Progenitor cell of endocrine pancreas (in vitro differentiated cells): ENCODE measurements at regions not wholly inside any gene's neighbourhood (a gene's known extent, or its start where the extent isn't known, plus 50 kb on each side); places are given as distances from the start of the nearest gene placed in this dataset.
A peak's percentile ranks its signal among the peaks of the same experiment; 100 is the strongest.

Experiments used
- DNase-seq: peaks from one replicate; pipeline ENCODE4 v3.0.0; 2021; ENCODE audit warnings: low spot score; ENCODE audit not compliant: unreplicated experiment
- H3K27ac Mint-ChIP-seq: 2 replicates; pipeline ENCODE4 v1.8.0; 2021; ENCODE audit warnings: mild to moderate bottlenecking, moderate library complexity, mixed read lengths
- H3K27me3 Mint-ChIP-seq: 2 replicates; pipeline ENCODE4 v1.8.0; 2021; ENCODE audit warnings: mixed read lengths
- H3K36me3 Mint-ChIP-seq: 2 replicates; pipeline ENCODE4 v1.8.0; 2022; ENCODE audit warnings: mixed read lengths; ENCODE audit not compliant: insufficient read depth
- H3K4me1 Mint-ChIP-seq: 2 replicates; pipeline ENCODE4 v1.8.0; 2021; ENCODE audit warnings: low read depth, mixed read lengths
- H3K4me3 Mint-ChIP-seq: 2 replicates; pipeline ENCODE4 v1.8.0; 2021; ENCODE audit warnings: low read depth, mild to moderate bottlenecking, moderate library complexity, mixed read lengths
- H3K9me3 Mint-ChIP-seq: 2 replicates; pipeline ENCODE4 v1.8.0; 2021; ENCODE audit warnings: low read depth, mixed read lengths
- TF ChIP-seq, protein P1 (sequence below): fragments of 200-600 bp; sonication (generic); IDR thresholded peaks from one replicate; pipeline ENCODE4 v1.5.0; 2021; ENCODE audit warnings: antibody characterized with exemption, mild to moderate bottlenecking; ENCODE audit not compliant: unreplicated experiment

DNA sequence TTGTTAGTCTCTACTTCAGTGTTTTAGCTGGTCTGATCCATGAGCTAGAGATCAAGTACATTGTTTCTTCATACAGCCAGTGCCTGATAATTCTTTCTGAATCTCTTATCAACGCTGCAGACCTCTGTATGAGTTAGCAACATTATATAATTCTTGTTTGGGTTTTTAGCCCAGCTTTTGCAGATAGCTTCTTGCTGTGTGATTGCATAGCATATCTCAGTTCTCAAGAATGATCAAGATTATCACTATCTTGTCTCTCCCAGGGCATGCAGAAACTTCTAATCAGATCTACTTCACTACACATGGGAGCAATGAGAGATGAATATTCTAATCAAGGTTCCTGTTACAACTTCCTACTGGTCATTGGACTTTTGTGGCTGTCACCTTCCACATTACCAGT lies 158.3 kb downstream of the FAM174A start:
- Mint-ChIP-seq H3K27ac (no peak overlapping the region), H3K9me3 (no peaks in the 10 kb centered on the region), H3K4me1 (peaks cover 6% of the 10 kb centered on the region), H3K27me3 (no peaks in the 10 kb centered on the region), H3K36me3 (no peaks in the 10 kb centered on the region), H3K4me3 (no peak overlapping the region)
- no peak for DNase-seq
- TF ChIP-seq, protein P1, sequence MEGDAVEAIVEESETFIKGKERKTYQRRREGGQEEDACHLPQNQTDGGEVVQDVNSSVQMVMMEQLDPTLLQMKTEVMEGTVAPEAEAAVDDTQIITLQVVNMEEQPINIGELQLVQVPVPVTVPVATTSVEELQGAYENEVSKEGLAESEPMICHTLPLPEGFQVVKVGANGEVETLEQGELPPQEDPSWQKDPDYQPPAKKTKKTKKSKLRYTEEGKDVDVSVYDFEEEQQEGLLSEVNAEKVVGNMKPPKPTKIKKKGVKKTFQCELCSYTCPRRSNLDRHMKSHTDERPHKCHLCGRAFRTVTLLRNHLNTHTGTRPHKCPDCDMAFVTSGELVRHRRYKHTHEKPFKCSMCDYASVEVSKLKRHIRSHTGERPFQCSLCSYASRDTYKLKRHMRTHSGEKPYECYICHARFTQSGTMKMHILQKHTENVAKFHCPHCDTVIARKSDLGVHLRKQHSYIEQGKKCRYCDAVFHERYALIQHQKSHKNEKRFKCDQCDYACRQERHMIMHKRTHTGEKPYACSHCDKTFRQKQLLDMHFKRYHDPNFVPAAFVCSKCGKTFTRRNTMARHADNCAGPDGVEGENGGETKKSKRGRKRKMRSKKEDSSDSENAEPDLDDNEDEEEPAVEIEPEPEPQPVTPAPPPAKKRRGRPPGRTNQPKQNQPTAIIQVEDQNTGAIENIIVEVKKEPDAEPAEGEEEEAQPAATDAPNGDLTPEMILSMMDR, result no peak

DNA sequence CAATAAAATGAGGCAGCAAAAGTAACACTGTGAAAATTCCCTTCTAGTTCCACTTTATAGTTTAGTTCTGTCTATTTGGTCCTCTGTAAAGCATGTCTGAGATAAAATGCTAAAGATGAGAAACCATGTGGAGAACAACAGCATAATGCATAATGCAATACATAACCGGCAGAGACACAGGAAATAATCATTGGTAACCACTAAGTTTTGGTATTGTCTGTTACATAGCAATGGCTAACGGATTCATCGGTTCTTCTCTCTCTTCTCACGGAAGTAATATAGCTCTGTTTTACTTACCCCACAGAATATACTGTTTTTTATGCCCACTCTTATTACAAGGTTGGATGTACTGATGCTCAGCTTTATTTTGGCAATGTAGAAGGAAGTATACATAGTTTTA lies 158.9 kb downstream of the FAM174A start:
- Mint-ChIP-seq H3K27ac (no peak overlapping the region), H3K36me3 (no peaks in the 10 kb centered on the region), H3K4me1 (peaks cover 6% of the 10 kb centered on the region)

DNA sequence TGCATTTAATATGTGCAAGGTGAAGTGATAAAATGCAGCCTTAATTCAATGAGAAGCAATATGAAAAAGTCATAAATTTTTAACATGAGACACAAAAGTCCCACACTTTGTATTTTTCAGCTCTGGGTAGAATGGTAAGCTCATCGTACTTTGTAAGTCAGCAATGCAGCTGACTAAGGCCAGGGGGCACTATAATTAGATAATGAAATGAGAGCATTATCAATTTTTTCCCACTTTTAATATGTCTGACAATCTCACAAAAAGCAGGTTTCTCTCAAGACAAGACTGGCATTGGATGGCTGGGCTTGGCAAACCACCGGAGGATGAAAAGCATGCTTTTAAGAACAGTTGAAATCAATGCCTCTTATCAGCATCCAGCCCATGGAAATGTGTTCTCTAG lies 162.8 kb downstream of the FAM174A start:
- Mint-ChIP-seq H3K9me3 (no peaks in the 10 kb centered on the region), H3K4me3 (no peak overlapping the region), H3K27ac (no peak overlapping the region), H3K27me3 (no peaks in the 10 kb centered on the region), H3K4me1 (peaks cover 9% of the 10 kb centered on the region), H3K36me3 (no peaks in the 10 kb centered on the region)
- TF ChIP-seq, protein P1, result peak; percentile 50
- DNase-seq, result no peak

More for the DNA sequence above, 158.9 kb downstream of the FAM174A start:
- TF ChIP-seq, protein P1, result no peak
- DNase-seq, result no peak
- no peaks in the 10 kb centered on the region for H3K27me3 Mint-ChIP-seq
- H3K9me3 Mint-ChIP-seq, result no peaks in the 10 kb centered on the region
- no peak overlapping the region for H3K4me3 Mint-ChIP-seq

DNA sequence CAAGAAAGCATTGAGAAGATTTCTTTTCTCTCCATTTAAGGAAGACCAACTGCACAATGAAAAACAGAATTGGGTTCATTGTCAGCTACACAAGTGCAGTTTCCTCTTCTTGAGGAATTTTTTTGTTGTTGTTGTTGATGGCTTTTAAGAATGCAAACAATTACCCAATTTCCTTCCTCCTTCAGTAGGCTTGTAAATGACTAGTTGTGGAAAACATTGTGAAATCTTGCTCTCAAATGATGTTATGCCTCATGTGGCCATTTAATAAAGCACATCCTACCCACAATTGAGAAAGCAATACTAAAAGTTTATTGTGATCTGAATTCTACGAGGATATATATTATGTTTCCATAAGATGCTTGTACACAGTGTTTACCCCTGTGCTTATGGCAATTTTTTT lies 171.6 kb downstream of the FAM174A start:
- TF ChIP-seq, protein P1, result peak; percentile 37
- no peak overlapping the region for H3K4me3 Mint-ChIP-seq
- H3K27me3 Mint-ChIP-seq, result no peaks in the 10 kb centered on the region
- DNase-seq, result no peak
- H3K9me3 Mint-ChIP-seq, result peaks cover 4% of the 10 kb centered on the region
- H3K36me3 Mint-ChIP-seq, result no peaks in the 10 kb centered on the region
- H3K27ac Mint-ChIP-seq, result no peak overlapping the region
- peaks cover 4% of the 10 kb centered on the region for H3K4me1 Mint-ChIP-seq

DNA sequence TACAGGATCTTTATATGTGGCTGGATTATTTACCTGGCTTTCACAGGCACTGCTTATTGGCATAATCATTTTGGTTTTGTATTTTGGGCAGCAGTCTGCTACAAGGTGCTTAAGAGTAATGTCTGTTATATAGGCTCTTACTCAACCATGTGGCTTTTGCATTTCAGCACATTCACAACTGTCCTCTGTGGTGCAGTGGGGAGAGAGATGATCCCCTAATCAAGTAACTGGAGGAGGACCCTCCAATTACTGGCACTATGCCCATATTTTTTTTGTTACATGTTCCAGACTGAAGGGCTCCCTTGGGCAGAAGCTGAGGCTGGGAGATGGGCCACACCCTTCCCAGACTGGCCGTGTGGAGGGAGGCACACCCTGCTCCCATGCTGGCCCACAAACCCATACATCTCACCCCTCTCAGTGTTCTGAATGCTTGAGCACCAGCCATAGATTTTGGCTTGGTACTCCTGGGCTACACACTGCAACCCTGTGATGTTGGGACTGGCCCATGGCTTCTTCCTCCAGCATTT lies 173.5 kb downstream of the FAM174A start:
- Mint-ChIP-seq H3K27ac (no peak overlapping the region), H3K4me1 (no peaks in the 10 kb centered on the region), H3K27me3 (no peaks in the 10 kb centered on the region), H3K9me3 (no peaks in the 10 kb centered on the region), H3K4me3 (no peak overlapping the region), H3K36me3 (no peaks in the 10 kb centered on the region)
- DNase-seq, result no peak
- TF ChIP-seq, protein P1, result no peak
